Stimulated activated CD4-positive, alpha-beta T cell treated with anti-CD3 and anti-CD28 coated beads, Interleukin-15, amount 100 ng/mL, for 24 hours (primary cell): ENCODE measurements at regions not wholly inside any gene's neighbourhood (a gene's known extent, or its start where the extent isn't known, plus 50 kb on each side); places are given as distances from the start of the nearest gene placed in this dataset.
"Not testable (repeated sequence)": the region's sequence is repeated elsewhere in the genome, so short reads cannot be mapped to it uniquely, and the experiment has no call there.

Experiments used
- DNase-seq: peaks from one replicate; pipeline ENCODE4 v3.0.0-alpha.2; 2020

DNA sequence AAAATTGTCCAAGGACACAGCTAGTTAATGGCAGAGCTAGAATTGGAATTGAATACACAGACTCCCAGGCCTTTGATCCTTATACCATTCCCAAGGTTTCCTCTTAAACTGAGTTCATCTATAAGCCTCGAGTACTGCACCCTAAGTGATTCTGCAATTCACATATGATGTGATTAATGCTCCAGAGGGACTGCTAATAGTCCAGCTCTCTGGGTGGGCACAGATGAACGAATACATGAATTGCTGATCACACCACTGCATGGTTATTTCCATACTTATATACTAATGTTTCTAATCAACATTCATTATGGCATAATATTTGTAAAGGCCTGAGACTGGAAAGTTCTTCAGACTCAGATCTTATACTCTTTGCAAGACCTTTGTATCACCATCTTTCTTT is 101.8 kb downstream of the NUFIP1 start:
- no peak for DNase-seq

GRCh38 chr13:44884076-44884729 is 105.1 kb downstream of the NUFIP1 start:
- DNase-seq: no peak

- DNase-seq: peak; percentile 27
Measured at GRCh38 chr13:44879452-44880058, 109.7 kb downstream of the NUFIP1 start.

- peak; percentile 33 for DNase-seq
Measured at GRCh38 chr13:44876782-44877324, 112.4 kb downstream of the NUFIP1 start.

GRCh38 chr13:44874886-44875630 is 114.2 kb downstream of the NUFIP1 start:
- DNase-seq: no peak

GRCh38 chr13:44874176-44874575 is 115.1 kb downstream of the NUFIP1 start:
- no peak for DNase-seq

DNA sequence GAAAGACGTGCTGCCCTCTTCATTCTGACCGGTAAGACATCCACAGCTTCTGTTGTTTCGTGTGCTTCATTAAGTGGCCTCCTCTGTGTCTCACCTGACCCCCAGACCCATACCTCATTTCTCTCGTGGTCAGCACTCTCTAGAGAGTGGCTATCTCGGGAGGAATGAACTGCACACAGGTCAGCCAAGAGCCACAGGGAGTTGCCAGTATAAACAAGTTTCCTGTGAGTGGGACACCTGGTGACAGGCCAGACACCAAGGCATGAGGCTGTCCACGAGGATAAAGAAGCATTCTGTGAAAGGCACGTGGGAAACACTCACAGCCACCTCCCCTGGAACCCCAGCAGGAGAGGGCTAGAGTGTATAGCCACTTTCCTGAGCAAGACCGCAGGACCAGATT is 115.8 kb downstream of the NUFIP1 start:
- DNase-seq: no peak

GRCh38 chr13:44872751-44873150 is 116.5 kb downstream of the NUFIP1 start:
- no peak for DNase-seq

DNA sequence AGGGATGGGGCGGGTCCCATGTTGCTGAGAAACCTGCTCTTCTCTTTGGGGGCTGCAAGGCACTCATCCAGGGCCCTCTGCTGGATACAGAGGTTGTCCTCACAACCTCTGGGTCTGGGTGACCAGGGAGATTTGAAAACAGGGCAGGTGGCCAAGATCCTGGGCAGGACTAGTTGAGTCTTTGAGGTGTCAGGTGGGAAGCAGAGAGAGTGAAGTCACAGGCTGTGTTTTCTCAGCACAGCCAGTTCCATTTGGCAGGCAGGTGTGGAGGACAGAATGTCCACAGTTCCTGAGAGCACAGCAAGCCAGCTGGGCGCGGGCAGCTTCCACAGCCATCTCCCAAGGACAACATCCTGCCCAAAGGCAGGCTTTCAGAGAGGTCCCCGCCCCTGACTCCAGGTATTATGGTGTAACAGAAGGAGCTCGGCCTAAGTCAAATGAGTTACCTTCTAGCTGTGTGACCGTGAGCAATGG is 118.8 kb downstream of the NUFIP1 start:
- no peak for DNase-seq

DNA sequence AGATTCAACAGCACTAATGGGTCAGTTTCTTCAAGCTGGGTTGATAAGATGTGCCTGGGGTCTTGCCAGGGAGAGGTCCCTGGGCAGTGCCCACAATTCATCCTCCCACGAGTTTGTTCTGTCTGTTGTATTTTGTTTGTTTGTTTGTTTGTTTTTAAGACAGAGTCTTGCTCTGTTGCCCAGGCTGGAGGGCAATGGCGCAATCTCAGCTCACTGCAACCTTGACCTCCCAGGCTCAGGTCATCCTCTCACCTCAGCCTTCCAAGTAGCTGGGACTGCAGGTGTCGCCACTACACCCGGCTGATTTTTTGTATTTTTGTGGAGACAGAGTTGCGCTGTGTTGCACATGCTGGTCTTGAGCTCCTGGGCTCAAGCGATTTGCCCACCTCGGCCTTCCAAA is 120.1 kb downstream of the NUFIP1 start:
- no peak for DNase-seq

DNA sequence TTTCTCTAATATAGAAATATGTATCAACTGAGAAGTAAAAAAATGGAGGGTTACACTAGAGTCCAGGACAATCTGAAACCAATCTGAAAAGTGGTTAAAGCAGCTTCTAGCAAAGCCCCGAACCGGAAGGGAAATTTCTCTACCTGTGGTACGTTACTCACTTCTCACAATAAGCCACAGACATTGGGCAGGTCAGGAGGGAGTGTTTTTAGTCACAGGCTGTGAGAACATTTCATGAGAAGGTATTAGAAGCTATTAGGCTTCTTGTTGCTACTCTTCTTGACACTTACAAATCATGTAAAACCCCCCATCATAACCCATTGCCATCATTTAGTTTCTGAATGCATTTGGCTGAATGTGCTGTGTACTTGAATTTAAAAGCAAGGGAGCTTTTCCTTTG is 120.9 kb downstream of the NUFIP1 start:
- peak; percentile 23 for DNase-seq

GRCh38 chr13:44867825-44868224 is 121.4 kb downstream of the NUFIP1 start:
- no peak for DNase-seq

DNA sequence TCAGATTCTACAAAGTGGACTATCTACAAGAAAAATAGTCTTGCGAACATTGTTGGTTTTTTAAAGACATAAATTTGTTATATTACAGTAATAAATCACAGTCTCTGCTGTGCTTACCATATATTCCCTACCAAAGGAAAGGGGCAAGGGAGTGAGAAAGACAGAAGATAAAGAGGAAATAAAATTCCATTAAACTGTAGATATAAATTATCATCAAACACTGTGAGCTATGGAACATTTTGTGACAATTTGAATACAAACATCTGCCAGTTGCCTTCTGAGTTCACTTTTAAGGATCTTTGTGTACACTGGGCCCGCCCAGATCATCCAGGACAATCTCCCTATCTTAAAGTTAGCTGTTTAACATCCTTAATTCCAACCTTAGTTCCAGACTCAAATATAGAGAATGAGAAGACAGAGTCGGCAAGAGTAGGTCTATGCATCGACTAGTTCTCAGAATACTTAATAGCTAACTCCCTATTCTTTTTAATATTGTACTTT is 122.8 kb downstream of the NUFIP1 start:
- DNase-seq: no peak

DNA sequence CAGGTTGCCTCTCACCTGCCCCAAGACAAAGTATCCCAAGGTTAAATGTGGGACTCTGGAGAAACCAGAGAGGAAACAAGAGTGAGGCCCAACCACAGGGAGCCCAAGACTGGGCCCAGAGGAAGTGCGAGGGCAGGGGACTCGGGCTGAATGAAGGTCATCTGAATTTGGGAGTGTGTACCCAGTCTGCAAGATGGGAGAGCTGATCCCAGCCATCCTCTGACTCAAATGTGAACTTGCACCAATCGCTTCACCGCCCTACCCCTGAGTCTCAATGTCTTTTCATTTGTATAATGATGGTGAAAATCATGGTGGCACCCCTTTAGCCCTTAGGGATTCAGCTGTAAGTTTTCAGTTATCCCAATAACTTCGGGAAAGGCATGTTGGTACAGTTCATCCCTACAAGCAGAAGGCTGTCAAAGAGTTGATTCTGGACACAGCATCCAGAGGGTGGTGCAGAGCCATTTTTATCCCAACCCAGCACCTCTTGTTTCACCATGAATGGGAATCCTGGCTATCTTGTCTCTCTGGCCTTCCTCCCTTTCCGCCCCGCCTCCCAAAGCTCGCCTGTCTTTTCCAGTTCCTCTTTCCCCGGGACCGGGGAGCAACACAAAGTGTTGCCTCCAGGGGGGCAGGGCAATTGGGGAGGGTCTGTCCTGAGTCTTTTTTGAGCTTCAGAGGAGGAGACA is 123.4 kb downstream of the NUFIP1 start:
- DNase-seq: no peak

- not testable (repeated sequence) for DNase-seq
Measured at GRCh38 chr13:44863641-44864040, 125.6 kb downstream of the NUFIP1 start.

- DNase-seq: no peak
Measured at GRCh38 chr13:44860454-44860853, 128.8 kb downstream of the NUFIP1 start.

DNA sequence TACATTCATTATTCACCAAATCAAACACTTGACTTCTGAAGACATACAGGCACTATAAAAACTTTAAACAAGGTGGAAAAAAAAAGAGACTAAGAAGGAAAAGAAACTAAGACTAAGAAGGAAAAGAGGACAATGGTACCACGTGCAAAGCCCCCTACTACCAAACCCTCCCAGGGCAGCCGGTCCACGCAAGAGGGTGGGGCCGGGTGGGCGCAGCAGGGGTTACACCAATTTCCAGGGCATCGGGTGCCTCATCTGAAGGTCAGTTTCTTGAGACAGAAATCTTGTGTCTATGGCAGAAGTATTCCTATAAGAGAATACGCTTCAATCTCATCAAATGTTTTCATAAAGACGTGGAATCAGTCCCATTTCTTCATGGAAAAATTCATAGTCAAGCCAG is 131.5 kb downstream of the NUFIP1 start:
- DNase-seq: no peak

- DNase-seq: no peak
Measured at GRCh38 chr13:44857061-44857460, 132.2 kb downstream of the NUFIP1 start.

DNA sequence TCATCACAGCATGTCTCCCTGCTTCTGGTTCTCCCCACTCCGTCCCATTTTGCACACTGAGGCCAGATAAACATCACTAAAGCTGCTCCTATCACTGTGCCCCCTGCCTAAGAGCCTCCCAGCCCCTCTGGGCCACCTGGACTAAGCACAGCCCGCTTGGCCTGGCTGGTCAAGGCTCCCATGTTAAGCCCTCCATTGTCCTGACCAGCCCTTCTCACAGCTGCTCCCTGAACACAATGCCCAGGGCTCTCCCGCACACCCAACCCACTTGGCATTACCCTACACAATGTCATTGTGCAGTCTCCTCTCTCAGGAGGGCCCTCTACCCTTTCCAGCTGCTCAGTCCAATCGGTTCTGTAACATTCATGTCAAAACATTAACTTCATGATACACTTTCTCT is 133.4 kb downstream of the NUFIP1 start:
- no peak for DNase-seq

DNA sequence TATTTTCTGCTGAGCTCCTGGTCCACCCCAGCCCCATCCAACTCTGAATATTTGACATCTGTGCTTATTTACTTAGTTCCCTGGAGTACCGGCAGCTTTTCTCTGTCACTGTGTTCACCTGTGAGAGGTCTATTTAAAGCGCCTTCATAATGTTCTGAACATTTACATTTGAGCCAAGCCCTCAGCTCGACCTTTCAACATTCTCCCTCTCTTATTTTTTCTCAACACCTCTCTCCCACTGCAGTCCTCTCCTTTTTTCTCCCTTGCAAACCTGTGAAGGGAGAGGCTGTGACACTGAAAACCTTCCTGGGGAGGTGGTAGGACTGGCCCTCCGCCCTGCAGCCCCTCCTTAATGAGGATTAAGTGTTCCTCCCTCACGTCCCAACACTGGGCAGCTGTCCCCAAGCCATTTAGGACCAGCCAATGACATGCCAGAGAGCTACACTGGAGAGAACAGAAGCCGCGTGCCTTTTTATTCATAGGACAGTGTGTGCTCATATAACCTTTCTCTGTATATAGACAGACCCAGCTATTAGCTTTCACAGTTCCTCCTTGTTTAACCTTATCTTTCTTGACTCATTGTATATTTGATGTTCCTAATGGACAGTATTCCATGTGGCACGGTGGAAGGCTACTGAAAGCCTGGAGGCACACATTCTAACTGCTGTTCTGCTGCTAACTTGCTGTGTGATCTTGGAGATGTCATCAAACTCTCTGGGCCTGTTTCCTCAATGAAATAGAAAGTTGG is 134.8 kb downstream of the NUFIP1 start:
- no peak for DNase-seq

- DNase-seq: no peak
Measured at GRCh38 chr13:44853641-44854040, 135.6 kb downstream of the NUFIP1 start.
